NT2/D1 (cell line): ENCODE measurements at regions not wholly inside any gene's neighbourhood (a gene's known extent, or its start where the extent isn't known, plus 50 kb on each side); places are given as distances from the start of the nearest gene placed in this dataset.

Experiments used
- SUZ12 ChIP-seq: IDR thresholded peaks from 2 replicates; pipeline ENCODE4 v1.6.1; 2011; ENCODE audit not compliant: insufficient read length, insufficient read depth; ENCODE audit errors: extremely low read depth
- YY1 ChIP-seq: IDR thresholded peaks from 2 replicates; pipeline ENCODE4 v1.6.1; 2011; ENCODE audit not compliant: insufficient read length, insufficient read depth

DNA sequence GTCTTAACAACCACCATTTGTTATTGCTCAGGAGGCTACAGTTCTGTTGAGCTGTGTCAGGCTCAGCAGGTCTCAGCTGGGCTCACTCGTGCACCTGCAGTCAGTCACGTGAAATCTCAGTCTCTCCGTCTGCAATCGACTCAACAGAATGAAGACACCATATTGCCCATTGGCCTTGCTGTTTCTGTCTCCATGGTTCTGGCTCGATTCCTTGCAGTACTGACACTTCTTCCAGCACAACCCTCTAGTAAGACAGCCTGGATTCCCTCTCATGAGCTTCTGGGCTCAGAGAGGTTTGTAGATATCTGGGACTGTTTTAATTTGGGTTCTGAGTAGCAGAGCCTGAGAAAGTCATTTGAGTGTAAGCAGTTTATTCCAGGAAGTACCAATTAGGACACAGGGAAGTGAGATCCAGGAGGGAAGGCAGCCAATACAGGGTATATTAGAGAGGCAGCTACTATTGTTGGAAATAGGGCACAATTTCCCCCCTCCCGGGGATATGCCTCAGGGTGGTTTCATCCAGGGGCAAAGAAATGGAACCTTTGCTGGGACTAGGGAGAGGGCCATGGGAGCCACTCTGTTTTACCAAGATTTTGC is 87.4 kb upstream of the RALGAPA2 start:
- TF ChIP-seq SUZ12 (no peak), YY1 (no peak)
